Suprapubic skin (tissue), 4 donors: ENCODE measurements at regions not wholly inside any gene's neighbourhood (a gene's known extent, or its start where the extent isn't known, plus 50 kb on each side); places are given as distances from the start of the nearest gene placed in this dataset.

Experiments
- DNase-seq, 2 donors: peaks; one replicate each; pipeline ENCODE4 v3.0.0-alpha.2; 2019; ENCODE audit warnings: low spot score in 2 of 2
- H3K27ac ChIP-seq: fragments of 200-600 bp; sonication (generic); one replicate; pipeline ENCODE4 v1.5.1; 2019
- H3K27me3 ChIP-seq: fragments of 200-600 bp; sonication (generic); one replicate; pipeline ENCODE4 v1.5.1; 2019
- H3K36me3 ChIP-seq: fragments of 200-600 bp; sonication (generic); one replicate; pipeline ENCODE4 v1.5.1; 2019
- H3K4me1 ChIP-seq: fragments of 200-600 bp; sonication (generic); one replicate; pipeline ENCODE4 v1.5.1; 2019
- H3K4me3 ChIP-seq: fragments of 200-600 bp; sonication (generic); one replicate; pipeline ENCODE4 v1.5.1; 2019; ENCODE audit warnings: mild to moderate bottlenecking
- H3K9me3 ChIP-seq: fragments of 200-600 bp; sonication (generic); one replicate; pipeline ENCODE4 v1.5.1; 2019
- CTCF ChIP-seq, 2 donors: fragments of 200-600 bp in 1 of 2; fragments of 450-650 bp in 1 of 2; sonication (generic) in 1 of 2; IDR thresholded peaks; one replicate each; pipeline ENCODE4 v1.5.1; 2016 to 2019; ENCODE audit warnings: antibody characterized with exemption in 2 of 2, mild to moderate bottlenecking in 1 of 2, moderate library complexity in 1 of 2
- EP300 ChIP-seq: sonication (generic); formaldehyde crosslinking; IDR thresholded peaks from one replicate; pipeline ENCODE4 v1.6.1; 2017; ENCODE audit warnings: antibody characterized with exemption
- POLR2A ChIP-seq, 2 donors: fragments of 450-650 bp; IDR thresholded peaks; one replicate each; pipeline ENCODE4 v1.6.1; 2017; ENCODE audit warnings: antibody characterized with exemption in 2 of 2, mild to moderate bottlenecking in 2 of 2, moderate library complexity in 2 of 2
- POLR2AphosphoS5 ChIP-seq, 3 donors: sonication (generic); formaldehyde crosslinking; IDR thresholded peaks; one replicate each; pipeline ENCODE4 v1.6.1; 2017; ENCODE audit warnings: antibody characterized with exemption in 3 of 3
- WGBS: methylation state at CpG from one replicate; pipeline ENCODE4 v1.1.5; 2018; 5-methylcytosine and 5-hydroxymethylcytosine counted together

GRCh38 chr11:37755521-37755920 is 1157.5 kb upstream of the RAG2 start:
- DNase-seq, result no peak
- H3K4me1 ChIP-seq, result no peaks in the 10 kb centered on the region
- H3K27ac ChIP-seq, result no peak overlapping the region
- 92% methylated on average over 1 of the region's 1 CpG for WGBS
- TF ChIP-seq POLR2A (IDR thresholded peaks at IDR 0.05) (no peak), CTCF (IDR thresholded peaks at IDR 0.05) (no peak), EP300 (no peak), POLR2AphosphoS5 (IDR thresholded peaks at IDR 0.05) (no peak)
- no peaks in the 10 kb centered on the region for H3K27me3 ChIP-seq
- no peak overlapping the region for H3K4me3 ChIP-seq
- no peaks in the 10 kb centered on the region for H3K36me3 ChIP-seq
- no peaks in the 10 kb centered on the region for H3K9me3 ChIP-seq

GRCh38 chr11:37748641-37749040 is 1150.6 kb upstream of the RAG2 start:
- no peaks in the 10 kb centered on the region for H3K27me3 ChIP-seq
- no peaks in the 10 kb centered on the region for H3K9me3 ChIP-seq
- H3K4me3 ChIP-seq, result no peak overlapping the region
- no peaks in the 10 kb centered on the region for H3K36me3 ChIP-seq
- no peak for TF ChIP-seq POLR2AphosphoS5 (IDR thresholded peaks at IDR 0.05)
- no peak for TF ChIP-seq EP300
- TF ChIP-seq POLR2A (IDR thresholded peaks at IDR 0.05), result no peak
- no peak for TF ChIP-seq CTCF (IDR thresholded peaks at IDR 0.05)
- no peak overlapping the region for H3K27ac ChIP-seq
- no peaks in the 10 kb centered on the region for H3K4me1 ChIP-seq
- no peak for DNase-seq

- Histone ChIP-seq H3K27me3 (no peaks in the 10 kb centered on the region), H3K9me3 (no peaks in the 10 kb centered on the region), H3K36me3 (no peaks in the 10 kb centered on the region), H3K4me1 (no peaks in the 10 kb centered on the region), H3K27ac (no peak overlapping the region), H3K4me3 (no peak overlapping the region)
- no peak for TF ChIP-seq POLR2AphosphoS5 (IDR thresholded peaks at IDR 0.05)
- TF ChIP-seq EP300, result no peak
- TF ChIP-seq CTCF (IDR thresholded peaks at IDR 0.05), result no peak
- no peak for TF ChIP-seq POLR2A (IDR thresholded peaks at IDR 0.05)
- no peak for DNase-seq
- WGBS, result 89% methylated on average over 2 of the region's 2 CpGs
Measured at GRCh38 chr11:37747121-37747520, 1149.1 kb upstream of the RAG2 start.

GRCh38 chr11:37727371-37727770 is 1129.3 kb upstream of the RAG2 start:
- no peak for TF ChIP-seq POLR2A (IDR thresholded peaks at IDR 0.05)
- TF ChIP-seq EP300, result no peak
- no peak for TF ChIP-seq POLR2AphosphoS5 (IDR thresholded peaks at IDR 0.05)
- TF ChIP-seq CTCF (IDR thresholded peaks at IDR 0.05), result no peak
- DNase-seq, result no peak
- Histone ChIP-seq H3K4me3 (no peak overlapping the region), H3K27ac (no peak overlapping the region), H3K27me3 (no peaks in the 10 kb centered on the region), H3K9me3 (no peaks in the 10 kb centered on the region), H3K4me1 (no peaks in the 10 kb centered on the region), H3K36me3 (no peaks in the 10 kb centered on the region)
- WGBS, result 41% methylated on average over 2 of the region's 2 CpGs

- WGBS, result 68% methylated on average over 4 of the region's 4 CpGs
- no peak overlapping the region for H3K27ac ChIP-seq
- no peaks in the 10 kb centered on the region for H3K36me3 ChIP-seq
- no peak overlapping the region for H3K4me3 ChIP-seq
- DNase-seq, result no peak
- H3K4me1 ChIP-seq, result no peaks in the 10 kb centered on the region
- no peaks in the 10 kb centered on the region for H3K27me3 ChIP-seq
- no peaks in the 10 kb centered on the region for H3K9me3 ChIP-seq
- TF ChIP-seq POLR2AphosphoS5 (IDR thresholded peaks at IDR 0.05) (no peak), CTCF (IDR thresholded peaks at IDR 0.05) (no peak), POLR2A (IDR thresholded peaks at IDR 0.05) (no peak), EP300 (no peak)
Measured at GRCh38 chr11:37724315-37724714, 1126.3 kb upstream of the RAG2 start.
